Retinal pigment epithelial cell (primary cell): ENCODE measurements at regions not wholly inside any gene's neighbourhood (a gene's known extent, or its start where the extent isn't known, plus 50 kb on each side); places are given as distances from the start of the nearest gene placed in this dataset.

Experiments used
- DNase-seq: peaks from one replicate; pipeline ENCODE4 v3.0.0-alpha.2; 2010; ENCODE audit warnings: low read depth
- H3K4me3 ChIP-seq: 2 replicates; pipeline ENCODE4 v1.5.1; 2011; ENCODE audit warnings: mild to moderate bottlenecking, low read length, control low read depth, moderate library complexity
- CTCF ChIP-seq: conservative IDR thresholded peaks from 2 replicates; pipeline ENCODE4 v1.5.1; 2011; ENCODE audit warnings: low read depth, low read length, control low read depth, inconsistent platforms

- DNase-seq, result no peak
- H3K4me3 ChIP-seq, result no peak overlapping the region
- no peak for TF ChIP-seq CTCF
Measured at GRCh38 chr3:181066143-181067087, 76.9 kb upstream of the DNAJC19 start.

GRCh38 chr3:181056136-181056732 is 66.7 kb upstream of the DNAJC19 start:
- DNase-seq, result no peak
- no peak for TF ChIP-seq CTCF
- H3K4me3 ChIP-seq, result no peak overlapping the region

- H3K4me3 ChIP-seq, result no peak overlapping the region
- no peak for DNase-seq
- no peak for TF ChIP-seq CTCF
Measured at GRCh38 chr3:181054538-181054937, 65.0 kb upstream of the DNAJC19 start.

- TF ChIP-seq CTCF, result no peak
- H3K4me3 ChIP-seq, result no peak overlapping the region
- no peak for DNase-seq
Measured at GRCh38 chr3:181052256-181052655, 62.7 kb upstream of the DNAJC19 start.

GRCh38 chr3:181050738-181051137 is 61.2 kb upstream of the DNAJC19 start:
- TF ChIP-seq CTCF, result no peak
- H3K4me3 ChIP-seq, result no peak overlapping the region
- DNase-seq, result no peak

- TF ChIP-seq CTCF, result no peak
- H3K4me3 ChIP-seq, result no peak overlapping the region
- no peak for DNase-seq
Measured at GRCh38 chr3:181040030-181040429, 50.5 kb upstream of the DNAJC19 start.
